Heart left ventricle (tissue), 13 donors: ENCODE measurements at regions not wholly inside any gene's neighbourhood (a gene's known extent, or its start where the extent isn't known, plus 50 kb on each side); places are given as distances from the start of the nearest gene placed in this dataset.

Experiments
- CTCF ChIP-seq, 12 donors: fragments of 200-600 bp; sonication (generic) in 4 of 12; IDR thresholded peaks; one replicate each; pipeline versions ENCODE4 v1.5.0 to v1.8.0; 2018 to 2022; ENCODE audit warnings: antibody characterized with exemption in 12 of 12, mild to moderate bottlenecking in 5 of 12
- POLR2A ChIP-seq, 2 donors: fragments of 450-650 bp; IDR thresholded peaks; one replicate each; pipeline ENCODE4 v1.6.1; 2017; ENCODE audit warnings: antibody characterized with exemption in 2 of 2, mild to moderate bottlenecking in 2 of 2, moderate library complexity in 2 of 2
- donor health status: ischemic (EF 13 %, LVEDD 7.1; RV severe dilation, severe dysfunction).
- donor health status: DM: no; HTN: yes; CAD: no.
- donor health status: DM: no; HTN: no; CAD: no.
- donor health status: ischemic (EF 25% LVEDD 6.9; RV normal size, moderate dysfunction).
- donor health status: ischemic (EF 25% LVEDD 5.7; RV mildly dilated, moderate dysfunction).
- donor health status: ischemic (EF 35%, LVEDD 5.7; RV mildly dilated, moderate dysfunction).
- donor health status: nonischemic (EF 11% LVEDD 7.7; RV severe dilation, severe dysfunction).
- donor health status: DM: yes; HTN: yes; CAD: no.
- donor health status: PGD.
- donor health status: ischemic (EF 29% LVEDD 5.4; RV normal size, mild dysfunction).
- donor health status: nonischemic (EF 23%, LVEDD 6.1; RV moderate dilation, normal function).

GRCh38 chr13:39249982-39250381 is 211.7 kb downstream of the NHLRC3 start:
- TF ChIP-seq POLR2A (IDR thresholded peaks at IDR 0.05) (no peak), CTCF (IDR thresholded peaks at IDR 0.05) (no peak)
